OCI-LY1 (cell line): ENCODE measurements at regions not wholly inside any gene's neighbourhood (a gene's known extent, or its start where the extent isn't known, plus 50 kb on each side); places are given as distances from the start of the nearest gene placed in this dataset.

Experiments
- H2AFZ ChIP-seq: fragments of 200-600 bp; sonication (generic), shearing (Covaris generic); 2 replicates; pipeline ENCODE4 v1.6.0; 2014; ENCODE audit warnings: antibody characterized with exemption, mild to moderate bottlenecking, low read length
- H3F3A ChIP-seq: fragments of 200-600 bp; sonication (generic), shearing (Covaris generic); 2 replicates; pipeline ENCODE4 v1.6.0; 2014; ENCODE audit warnings: mild to moderate bottlenecking, antibody characterized with exemption, low read length, moderate library complexity; ENCODE audit not compliant: insufficient read depth
- H3K27ac ChIP-seq: fragments of 200-600 bp; sonication (generic); 2 replicates; pipeline ENCODE4 v1.5.1; 2014; ENCODE audit warnings: low read length, mixed run types, mild to moderate bottlenecking, low read depth; ENCODE audit not compliant: poor library complexity, severe bottlenecking
- H3K27me3 ChIP-seq: fragments of 200-600 bp; sonication (generic); 2 replicates; pipeline ENCODE4 v1.6.0; 2014; ENCODE audit warnings: antibody characterized with exemption, mild to moderate bottlenecking, low read length, moderate library complexity; ENCODE audit not compliant: insufficient read depth
- H3K36me3 ChIP-seq: fragments of 200-600 bp; sonication (generic); 2 replicates; pipeline ENCODE4 v1.6.1; 2014; ENCODE audit warnings: mild to moderate bottlenecking, antibody characterized with exemption, low read length, moderate library complexity, mixed read lengths; ENCODE audit not compliant: insufficient read depth
- H3K4me1 ChIP-seq: fragments of 200-600 bp; sonication (generic); 2 replicates; pipeline ENCODE4 v1.5.1; 2014; ENCODE audit warnings: mild to moderate bottlenecking, low read length, moderate library complexity; ENCODE audit not compliant: insufficient read depth, severe bottlenecking
- H3K4me2 ChIP-seq: fragments of 200-600 bp; sonication (generic), shearing (Covaris generic); 2 replicates; pipeline ENCODE4 v1.6.1; 2014; ENCODE audit warnings: low read length
- H3K4me3 ChIP-seq: fragments of 200-600 bp; sonication (generic); 2 replicates; pipeline ENCODE4 v1.5.1; 2014; ENCODE audit warnings: low read length, low read depth, mild to moderate bottlenecking, mixed read lengths; ENCODE audit not compliant: poor library complexity, severe bottlenecking
- H3K79me2 ChIP-seq: fragments of 200-600 bp; shearing (Covaris generic); 2 replicates; pipeline ENCODE4 v1.6.1; 2016; ENCODE audit warnings: mixed run types, low read length, mixed read lengths; ENCODE audit not compliant: insufficient read depth
- H3K9ac ChIP-seq: fragments of 200-600 bp; sonication (generic), shearing (Covaris generic); 2 replicates; pipeline ENCODE4 v1.6.1; 2014; ENCODE audit warnings: mild to moderate bottlenecking, low read length, mixed read lengths
- H3K9me2 ChIP-seq: fragments of 200-600 bp; sonication (generic), shearing (Covaris generic); 2 replicates; pipeline ENCODE4 v1.6.1; 2014; ENCODE audit warnings: low read depth, mild to moderate bottlenecking, low read length, mixed read lengths
- H3K9me3 ChIP-seq: fragments of 200-600 bp; shearing (Covaris generic); 2 replicates; pipeline ENCODE4 v1.6.1; 2014; ENCODE audit warnings: low read length, mixed read lengths
- H4K20me1 ChIP-seq: fragments of 200-600 bp; sonication (generic), shearing (Covaris generic); 2 replicates; pipeline ENCODE4 v1.6.0; 2016; ENCODE audit warnings: mild to moderate bottlenecking, low read length; ENCODE audit not compliant: insufficient read depth
- CTCF ChIP-seq: fragments of 200-600 bp; sonication (generic), shearing (Covaris generic); IDR thresholded peaks from 2 replicates; pipeline ENCODE4 v1.5.1; 2017; ENCODE audit warnings: mild to moderate bottlenecking, antibody characterized with exemption, low read length, moderate library complexity, mixed read lengths
- EZH2 ChIP-seq: fragments of 200-600 bp; sonication (generic), shearing (Covaris generic); IDR thresholded peaks from 2 replicates; pipeline ENCODE4 v1.8.0; 2017; ENCODE audit warnings: borderline replicate concordance, mixed run types, mild to moderate bottlenecking, antibody characterized with exemption, low read length, moderate library complexity, mixed read lengths

- no peak overlapping the region for H3K9ac ChIP-seq
- no peaks in the 10 kb centered on the region for H3K36me3 ChIP-seq
- H2AFZ ChIP-seq: no peak overlapping the region
- H3K4me3 ChIP-seq: no peak overlapping the region
- H3K27ac ChIP-seq: no peak overlapping the region
- H3K4me1 ChIP-seq: no peaks in the 10 kb centered on the region
- H3K9me2 ChIP-seq: no peaks in the 10 kb centered on the region
- no peaks in the 10 kb centered on the region for H4K20me1 ChIP-seq
- TF ChIP-seq CTCF (no peak), EZH2 (no peak)
- H3F3A ChIP-seq: no peaks in the 10 kb centered on the region
- no peak overlapping the region for H3K4me2 ChIP-seq
- H3K9me3 ChIP-seq: no peaks in the 10 kb centered on the region
- H3K27me3 ChIP-seq: peaks cover 12% of the 10 kb centered on the region
- no peaks in the 10 kb centered on the region for H3K79me2 ChIP-seq
Measured at GRCh38 chr17:77074681-77075080, 66.1 kb upstream of the SEC14L1 start.

GRCh38 chr17:77076124-77076830 is 64.5 kb upstream of the SEC14L1 start:
- H3K9ac ChIP-seq: no peak overlapping the region
- no peaks in the 10 kb centered on the region for H3K9me2 ChIP-seq
- H3K36me3 ChIP-seq: no peaks in the 10 kb centered on the region
- H3K27ac ChIP-seq: no peak overlapping the region
- H3K4me3 ChIP-seq: no peak overlapping the region
- TF ChIP-seq CTCF (no peak), EZH2 (no peak)
- no peak overlapping the region for H3K4me2 ChIP-seq
- no peak overlapping the region for H2AFZ ChIP-seq
- H4K20me1 ChIP-seq: no peaks in the 10 kb centered on the region
- no peaks in the 10 kb centered on the region for H3K4me1 ChIP-seq
- peaks cover 12% of the 10 kb centered on the region for H3K27me3 ChIP-seq
- no peaks in the 10 kb centered on the region for H3K9me3 ChIP-seq
- H3K79me2 ChIP-seq: no peaks in the 10 kb centered on the region
- no peaks in the 10 kb centered on the region for H3F3A ChIP-seq

GRCh38 chr17:77083531-77083930 is 57.2 kb upstream of the SEC14L1 start:
- Histone ChIP-seq H3K4me1 (peaks cover 23% of the 10 kb centered on the region), H3K27ac (no peak overlapping the region)

More at GRCh38 chr17:77083531-77083930, 57.2 kb upstream of the SEC14L1 start:
- Histone ChIP-seq H3K9ac (no peak overlapping the region), H3K79me2 (no peaks in the 10 kb centered on the region), H3K36me3 (no peaks in the 10 kb centered on the region), H4K20me1 (no peaks in the 10 kb centered on the region), H3K27me3 (peaks cover 5% of the 10 kb centered on the region), H3K4me3 (no peak overlapping the region), H3K9me2 (no peaks in the 10 kb centered on the region), H2AFZ (no peak overlapping the region), H3F3A (no peaks in the 10 kb centered on the region), H3K4me2 (no peak overlapping the region), H3K9me3 (no peaks in the 10 kb centered on the region)
- no peak for TF ChIP-seq CTCF
- no peak for TF ChIP-seq EZH2
